HCEC 1CT (cell line): ENCODE measurements at regions not wholly inside any gene's neighbourhood (a gene's known extent, or its start where the extent isn't known, plus 50 kb on each side); places are given as distances from the start of the nearest gene placed in this dataset.

ENCODE experiments used
- DNase-seq: peaks from one replicate; pipeline ENCODE4 v3.0.0-alpha.2; 2017

- no peak for DNase-seq
Observed at GRCh38 chr18:23350188-23350587, 102.9 kb upstream of the RIOK3 start.

DNA sequence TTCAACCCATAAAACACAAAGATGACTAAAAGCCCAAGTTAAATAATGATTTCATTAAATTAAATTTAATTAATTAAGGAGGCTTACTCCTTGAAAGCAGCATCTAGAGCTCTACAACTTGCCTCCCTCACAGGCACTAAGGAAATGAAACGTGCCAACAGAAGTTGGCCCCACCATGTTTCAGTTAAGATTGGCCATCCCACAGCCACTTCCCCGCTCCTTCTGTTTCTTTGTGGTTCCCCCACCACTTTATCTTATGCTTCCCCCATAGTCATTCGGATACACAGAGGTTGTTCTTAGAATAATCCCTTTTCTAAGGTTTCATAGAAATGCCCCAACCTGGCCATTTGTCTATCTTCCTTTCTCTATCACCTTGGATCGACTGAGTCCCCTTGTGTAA is 101.6 kb upstream of the RIOK3 start:
- DNase-seq, result no peak

DNA sequence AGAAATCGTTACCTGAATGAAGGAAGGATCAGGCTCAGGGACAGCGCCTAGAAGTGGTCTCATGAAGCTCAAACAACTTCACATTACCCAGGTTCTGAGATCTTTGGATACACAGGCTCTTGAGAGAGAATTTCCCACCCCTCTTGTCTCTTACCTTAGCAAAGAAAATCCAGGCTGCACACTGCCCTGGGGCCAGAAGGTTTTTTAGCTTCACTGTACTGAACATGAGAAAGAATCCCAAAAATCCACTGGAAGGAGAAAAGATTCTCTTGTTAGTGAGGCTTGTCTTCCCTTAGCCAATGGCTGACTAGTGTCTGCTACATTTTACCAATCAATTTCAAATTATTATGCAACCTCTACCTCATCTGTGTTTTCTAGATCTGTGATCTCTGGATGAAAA is 101.0 kb upstream of the RIOK3 start:
- DNase-seq, result no peak

GRCh38 chr18:23353459-23353858 is 99.6 kb upstream of the RIOK3 start:
- no peak for DNase-seq

DNA sequence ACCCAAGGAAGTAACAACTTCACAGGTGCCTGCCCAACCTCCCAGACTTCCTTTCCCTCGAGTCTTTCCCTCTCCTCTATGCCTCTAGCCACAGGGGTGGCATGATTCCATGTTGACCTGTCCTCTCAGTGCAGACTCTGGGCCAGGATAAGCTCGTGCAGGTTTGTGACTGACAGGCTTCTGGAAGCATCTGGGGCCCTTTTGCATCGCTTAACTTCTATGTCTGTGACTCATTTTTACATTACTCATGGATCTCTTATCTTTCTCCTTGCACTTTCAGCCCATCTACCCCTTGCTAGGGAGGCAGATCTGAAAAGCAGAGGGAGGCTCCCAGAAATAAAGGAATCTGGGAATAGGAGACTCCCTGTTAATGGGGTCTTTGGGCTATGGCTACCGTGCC is 98.5 kb upstream of the RIOK3 start:
- peak; percentile 40 for DNase-seq

- DNase-seq, result no peak
Observed at GRCh38 chr18:23355206-23355605, 97.9 kb upstream of the RIOK3 start.

DNA sequence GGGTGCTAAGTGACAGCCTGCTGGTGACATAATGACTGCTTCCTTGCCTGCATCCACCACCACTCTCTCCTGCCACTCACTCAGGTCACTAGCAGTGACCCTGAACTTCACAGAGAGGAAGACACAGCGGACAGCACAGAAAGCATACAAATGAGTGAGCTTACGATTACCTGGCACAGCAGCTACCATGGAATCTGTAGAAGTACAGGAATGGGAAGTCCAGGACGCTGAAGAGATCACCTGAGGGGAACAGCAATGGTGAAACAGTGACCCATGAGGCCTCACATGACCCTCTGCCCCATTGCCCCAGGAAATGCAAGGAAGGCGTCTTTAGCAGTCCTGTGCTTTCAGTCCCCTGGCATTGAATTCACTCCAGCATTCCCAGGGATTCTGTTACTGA is 96.7 kb upstream of the RIOK3 start:
- no peak for DNase-seq

DNA sequence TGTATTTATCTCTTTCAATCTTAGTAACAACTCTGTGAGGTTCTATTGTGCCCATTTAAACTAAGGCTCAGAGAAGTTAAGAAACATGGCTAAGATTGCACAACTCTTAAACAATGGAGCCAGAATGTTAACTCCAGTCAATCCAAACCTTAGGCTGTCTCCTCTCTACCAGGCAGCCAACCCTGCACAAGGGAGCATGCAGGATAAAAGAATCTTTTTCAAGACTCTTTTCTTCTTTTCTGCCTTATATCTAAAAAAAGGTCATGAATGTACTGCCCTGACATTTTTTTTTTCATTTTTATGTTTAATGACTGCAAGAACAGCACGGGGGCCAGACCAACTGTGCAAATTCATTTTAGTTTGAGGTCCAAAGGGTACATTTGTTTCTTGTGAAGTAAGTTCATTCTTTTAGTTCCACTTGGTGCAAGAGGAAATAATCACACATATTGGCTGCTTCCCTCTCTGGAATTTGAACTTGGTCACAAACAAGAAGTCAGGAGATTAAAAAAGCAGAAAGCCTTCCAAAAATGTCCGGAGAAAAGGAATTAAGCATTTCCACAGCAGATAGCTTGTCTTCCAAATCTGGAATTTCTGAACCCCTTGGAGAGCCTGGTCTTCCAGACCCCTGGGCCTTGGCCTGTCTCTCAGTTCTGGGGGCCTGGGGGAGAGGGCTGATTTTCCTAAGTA is 96.0 kb upstream of the RIOK3 start:
- peak; percentile 22 for DNase-seq

GRCh38 chr18:23357996-23358594 is 95.0 kb upstream of the RIOK3 start:
- no peak for DNase-seq

DNA sequence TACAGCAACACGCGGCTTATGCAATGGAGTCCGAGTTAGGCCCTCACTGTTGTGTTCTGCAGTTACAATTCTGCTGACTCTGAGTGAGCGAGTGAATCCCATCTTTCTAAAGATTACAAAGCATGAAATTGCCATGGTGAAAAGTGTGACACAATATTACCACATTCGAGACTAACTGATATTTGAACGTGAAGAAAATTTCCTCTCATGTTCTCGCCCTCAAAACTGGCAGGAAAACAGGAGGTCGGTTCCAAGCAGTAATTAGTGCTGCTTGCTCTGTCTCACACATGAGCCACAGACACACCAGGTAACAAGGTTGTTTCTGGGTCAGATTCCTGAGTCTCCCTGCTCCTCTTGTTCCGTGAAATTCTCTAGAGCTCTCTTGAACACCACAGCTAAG is 93.7 kb upstream of the RIOK3 start:
- DNase-seq, result no peak

DNA sequence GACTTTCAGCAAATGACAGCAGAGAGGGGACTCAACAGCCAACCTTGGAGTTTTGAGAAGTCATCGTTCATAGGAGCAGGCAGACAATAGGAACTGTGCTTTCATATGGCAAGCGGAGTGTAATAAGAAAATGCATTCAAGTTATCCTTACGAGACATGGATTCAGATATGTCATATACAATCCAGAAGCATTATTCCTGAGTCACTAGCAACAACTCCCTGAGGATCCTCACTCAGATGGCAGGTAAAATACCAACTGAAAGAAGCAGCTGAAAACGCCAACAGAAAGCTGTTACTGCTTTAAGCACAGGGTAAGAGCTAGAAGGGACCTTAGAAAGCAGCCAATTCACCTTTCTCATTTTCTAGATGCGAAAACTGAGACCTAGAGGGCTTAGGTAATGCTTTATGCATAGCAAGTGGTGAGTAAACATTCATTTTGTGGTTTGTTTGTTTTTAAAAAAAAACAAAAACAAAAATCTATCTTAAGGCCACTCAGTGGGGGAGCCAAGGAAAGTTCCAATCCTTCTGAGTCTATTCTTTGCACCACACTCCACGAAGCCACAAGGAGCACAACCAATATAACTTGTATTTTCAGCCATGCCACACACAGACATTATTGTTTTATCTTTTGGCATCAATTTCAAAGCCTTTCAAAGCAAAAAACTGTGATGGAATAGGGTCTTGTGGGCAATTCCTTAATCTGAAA is 89.1 kb upstream of the RIOK3 start:
- DNase-seq, result no peak

GRCh38 chr18:23365602-23366001 is 87.5 kb upstream of the RIOK3 start:
- peak; percentile 46 for DNase-seq

DNA sequence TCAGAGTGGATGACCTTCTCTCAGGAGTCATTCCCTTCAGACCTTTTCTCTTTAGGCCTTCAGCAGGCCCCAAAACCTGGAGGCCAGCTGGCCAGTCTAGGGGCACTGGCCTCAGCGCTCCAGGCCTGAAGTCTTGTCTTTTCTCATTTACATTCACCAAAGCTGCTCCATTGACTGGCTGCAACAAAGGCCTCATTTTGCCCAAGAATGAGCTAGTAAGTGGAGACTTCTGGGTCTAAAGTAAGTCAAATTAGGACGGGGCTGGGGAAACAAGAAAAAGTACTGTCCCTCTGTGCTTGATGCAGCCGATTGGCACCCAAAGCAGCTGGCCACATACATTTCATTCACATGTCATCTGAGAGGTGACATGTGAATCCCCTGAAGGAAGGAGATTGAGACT is 83.8 kb upstream of the RIOK3 start:
- DNase-seq, result no peak

- no peak for DNase-seq
Observed at GRCh38 chr18:23373570-23373969, 79.5 kb upstream of the RIOK3 start.

DNA sequence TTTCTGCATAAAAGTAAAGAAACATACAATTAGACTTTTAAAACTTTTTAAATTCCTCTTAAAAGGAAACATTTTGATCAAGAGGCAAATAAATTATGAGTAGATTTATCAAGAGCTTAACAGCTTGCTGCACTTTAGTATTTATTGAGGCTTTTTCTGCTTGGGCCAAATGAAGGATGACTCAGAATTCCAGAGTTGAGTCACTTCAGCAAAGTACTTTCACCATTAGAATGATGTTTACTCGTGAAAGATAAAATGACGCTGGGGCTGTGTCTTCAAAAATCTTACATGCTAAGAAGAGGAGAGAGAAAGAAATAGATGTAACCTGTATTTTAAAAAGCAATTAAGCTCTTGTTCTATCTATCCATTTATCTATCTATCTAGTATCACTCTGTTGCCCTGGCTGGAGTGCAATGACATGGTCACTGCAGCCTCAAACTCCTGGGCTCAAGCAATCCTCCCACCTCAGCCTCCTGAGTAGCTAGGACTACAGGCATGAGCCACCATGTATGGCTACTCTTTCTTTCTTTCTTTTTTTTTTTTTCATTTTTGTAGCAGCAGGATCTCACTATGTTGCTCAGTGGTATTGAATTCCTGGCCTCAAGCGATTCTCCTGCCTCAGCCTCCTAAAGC is 75.3 kb upstream of the RIOK3 start:
- DNase-seq, result peak; percentile 83

DNA sequence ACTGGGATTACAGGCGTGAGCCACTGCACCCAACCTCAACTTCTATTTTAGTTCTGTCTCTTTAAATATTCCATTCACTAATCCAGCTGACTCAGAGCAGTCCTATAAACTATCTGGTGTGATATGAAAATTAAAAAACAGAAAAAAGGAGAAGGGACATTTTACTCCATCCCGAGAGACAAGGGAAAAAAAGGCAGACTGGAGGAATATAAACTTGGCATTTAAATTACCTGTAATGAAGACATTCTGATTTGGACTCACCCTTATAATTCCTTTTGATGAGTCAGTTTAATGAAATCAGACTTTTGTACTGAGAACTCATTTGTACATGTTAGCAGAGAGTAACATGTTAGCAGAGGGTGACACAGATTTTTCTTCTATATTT is 74.8 kb upstream of the RIOK3 start:
- peak; percentile 40 for DNase-seq

DNA sequence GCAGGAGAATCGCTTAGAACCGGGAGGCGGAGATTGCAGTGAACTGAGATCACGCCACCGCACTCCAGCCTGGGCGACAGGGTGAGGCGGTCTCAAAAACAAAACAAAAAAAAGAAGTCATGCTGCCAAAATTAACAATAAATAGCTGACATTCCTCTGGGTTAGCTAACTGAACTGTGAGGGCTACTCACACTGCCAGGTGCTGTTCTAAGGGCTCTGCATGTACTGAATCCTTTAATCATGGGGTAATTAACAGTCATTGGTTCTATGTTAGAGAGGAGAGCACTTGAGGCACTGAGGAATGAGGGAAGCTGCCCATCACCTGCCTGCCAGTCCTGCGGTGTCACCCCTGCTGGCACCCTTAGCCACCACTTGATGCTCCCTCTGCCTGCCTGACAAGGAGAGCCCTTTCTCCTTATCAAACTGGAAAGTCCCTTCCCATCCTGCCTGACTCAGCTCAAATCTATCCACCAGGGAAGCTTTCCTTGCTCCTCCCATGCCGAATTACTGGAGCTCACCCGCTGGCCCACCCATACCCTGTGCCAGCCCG is 73.0 kb upstream of the RIOK3 start:
- DNase-seq, result no peak

DNA sequence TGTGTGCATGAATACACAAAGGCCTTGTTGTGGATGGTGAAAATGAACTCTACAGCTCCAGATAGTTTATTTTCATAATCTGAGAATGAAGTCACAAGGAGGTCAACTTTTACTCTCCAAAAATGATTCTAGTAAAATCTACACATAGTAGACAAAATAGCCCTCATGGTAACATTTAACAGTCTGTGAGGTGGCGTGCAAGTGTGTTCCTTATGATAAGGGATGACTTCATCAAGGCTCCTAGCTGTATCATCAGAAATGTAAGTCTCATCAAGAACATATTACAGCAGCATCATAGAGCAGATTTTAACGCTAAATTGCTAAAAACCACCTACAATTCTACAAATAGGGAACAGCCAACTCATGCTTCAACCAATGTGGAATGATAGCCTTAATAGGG is 72.3 kb upstream of the RIOK3 start:
- DNase-seq, result no peak

GRCh38 chr18:23383494-23383893 is 69.6 kb upstream of the RIOK3 start:
- no peak for DNase-seq

- DNase-seq, result no peak
Observed at GRCh38 chr18:23384778-23385736, 68.0 kb upstream of the RIOK3 start.

DNA sequence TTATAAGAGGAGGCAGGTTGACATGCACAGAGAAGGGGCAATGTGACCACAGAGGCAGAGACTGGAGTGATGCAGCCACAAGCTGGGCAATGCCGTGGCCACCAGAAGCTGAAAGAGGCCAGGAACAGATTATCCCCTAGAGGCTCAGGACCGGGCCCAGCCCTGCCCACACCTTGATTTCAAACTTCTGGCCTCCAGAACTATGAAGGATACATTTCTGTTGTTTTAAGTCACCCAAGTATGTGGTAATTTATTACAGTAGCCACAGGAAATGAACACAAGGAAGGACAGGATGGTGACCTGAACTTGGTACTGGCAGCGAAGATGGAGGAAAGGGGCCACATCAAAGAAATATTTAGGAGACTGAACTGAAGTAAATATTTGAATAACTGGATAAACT is 66.8 kb upstream of the RIOK3 start:
- no peak for DNase-seq

DNA sequence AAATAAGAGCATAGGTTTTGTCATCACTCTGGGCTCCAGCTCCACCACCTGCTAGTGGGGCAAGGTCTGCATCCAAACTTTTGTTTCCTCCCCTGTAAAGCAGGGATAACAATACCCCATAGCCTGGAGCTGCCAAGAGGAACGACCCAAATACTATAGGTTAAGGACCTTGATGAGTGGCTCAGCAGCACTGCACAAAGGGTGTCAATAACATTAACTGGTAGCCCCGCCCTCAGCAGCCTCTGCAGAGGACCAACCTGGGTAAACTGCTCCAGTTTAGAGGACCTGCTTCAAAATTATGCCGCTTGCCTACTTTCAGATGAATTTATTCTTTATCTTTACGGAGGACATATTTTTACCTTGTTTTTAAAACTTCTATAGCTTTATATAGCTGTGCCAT is 65.8 kb upstream of the RIOK3 start:
- DNase-seq, result no peak

DNA sequence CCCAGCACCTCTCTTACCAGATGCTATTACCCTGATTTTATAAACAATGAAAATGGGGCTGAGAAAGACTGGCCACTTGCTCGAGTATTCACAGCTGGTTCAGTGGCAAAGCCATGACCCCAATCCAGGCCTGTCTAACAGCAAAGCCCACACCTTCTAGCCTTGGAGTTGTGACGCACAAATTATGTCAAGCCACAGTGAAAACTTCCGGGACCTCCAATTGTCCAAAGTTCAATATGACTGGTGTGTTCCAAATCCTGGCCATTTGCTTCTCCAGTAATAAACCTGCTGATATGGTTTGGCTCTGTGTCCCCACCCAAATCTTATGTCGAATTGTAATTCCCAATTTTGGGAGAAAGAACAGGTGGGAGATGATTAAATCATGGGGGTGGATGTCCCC is 64.7 kb upstream of the RIOK3 start:
- DNase-seq, result no peak
